NCI-H1417 (cell line): ENCODE measurements at regions not wholly inside any gene's neighbourhood (a gene's known extent, or its start where the extent isn't known, plus 50 kb on each side); places are given as distances from the start of the nearest gene placed in this dataset.
"Not testable (repeated sequence)": the region's sequence is repeated elsewhere in the genome, so short reads cannot be mapped to it uniquely, and the experiment has no call there.

Experiments
- DNase-seq, 3 experiments: peaks; one replicate each; lab custom pipeline; 2025; lab: John Stamatoyannopoulos, UW

DNA sequence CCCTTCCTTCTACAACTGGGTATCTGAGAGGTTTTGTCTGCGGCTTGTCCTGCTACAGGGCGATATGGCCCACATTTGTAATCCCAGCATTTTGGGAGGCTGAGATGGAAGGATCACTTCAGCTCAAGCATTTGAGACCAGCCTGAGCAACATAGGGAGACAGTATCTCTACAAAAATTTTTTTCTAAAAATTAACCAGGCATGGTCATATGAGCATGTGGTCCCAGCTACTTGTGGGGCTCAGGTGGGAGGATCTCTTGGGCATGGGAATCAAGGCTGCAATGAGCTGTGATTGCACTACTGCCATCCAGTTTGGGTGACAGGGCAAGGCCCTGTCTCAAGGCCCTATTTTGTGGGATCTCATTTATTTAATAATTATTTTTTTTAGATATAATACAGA is 420.6 kb upstream of the PABPC4L start:
- DNase-seq: no peak

DNA sequence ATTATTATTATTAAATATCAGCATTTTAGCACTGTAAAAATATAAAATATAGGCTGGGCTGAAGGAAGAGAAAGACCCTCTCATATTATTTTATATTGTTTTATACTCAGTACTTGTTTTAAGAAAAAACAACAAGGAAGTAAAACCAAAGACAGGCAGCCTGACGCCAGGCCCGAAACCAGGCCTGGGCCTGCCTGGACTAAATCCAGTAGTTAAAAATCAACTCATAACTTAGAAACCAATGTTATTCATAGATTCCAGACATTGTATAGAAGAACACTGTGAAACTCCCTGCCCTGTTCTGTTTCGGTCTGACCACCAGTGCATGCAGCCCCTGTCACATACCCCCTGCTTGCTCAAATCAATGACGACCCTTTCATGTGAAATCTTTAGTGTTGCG is 420.1 kb upstream of the PABPC4L start:
- DNase-seq: not testable (repeated sequence)

DNA sequence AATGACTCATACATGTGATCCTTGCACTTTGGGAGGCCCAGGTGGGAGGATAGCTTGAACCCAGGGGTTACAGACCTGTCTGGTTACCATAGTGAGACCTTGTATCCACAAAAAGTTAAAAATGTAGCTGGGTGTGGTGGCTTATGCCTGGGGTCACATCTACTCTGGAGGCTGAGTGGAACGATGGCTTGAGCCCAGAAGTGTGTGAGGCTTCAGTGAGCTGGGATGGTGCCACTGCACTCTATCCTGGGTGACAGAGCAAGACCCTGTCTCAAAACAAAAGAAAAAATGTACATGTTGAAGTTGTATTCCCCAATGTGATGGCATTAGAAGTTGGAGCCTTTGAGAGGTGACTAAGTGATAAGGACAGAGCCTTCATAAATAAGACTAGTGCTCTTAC is 409.4 kb upstream of the PABPC4L start:
- no peak for DNase-seq

DNA sequence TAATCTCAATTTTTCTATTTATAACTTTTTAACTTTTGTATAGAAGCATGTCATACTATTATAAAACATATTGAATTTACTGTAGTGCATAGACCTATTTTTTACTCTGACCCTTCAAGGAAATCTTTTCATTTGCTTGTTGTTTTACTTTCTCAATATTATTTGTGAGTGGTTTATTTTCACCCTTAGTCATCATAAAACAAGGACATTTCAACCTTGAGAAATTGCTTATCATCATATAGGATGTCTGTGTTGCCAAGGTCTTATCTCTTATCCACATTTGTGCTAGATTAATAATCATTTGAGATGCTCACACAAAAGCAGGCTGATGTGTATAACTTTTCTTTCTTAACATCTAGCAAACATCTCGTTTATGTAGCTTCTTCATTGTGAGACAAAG is 408.6 kb upstream of the PABPC4L start:
- DNase-seq: no peak

DNA sequence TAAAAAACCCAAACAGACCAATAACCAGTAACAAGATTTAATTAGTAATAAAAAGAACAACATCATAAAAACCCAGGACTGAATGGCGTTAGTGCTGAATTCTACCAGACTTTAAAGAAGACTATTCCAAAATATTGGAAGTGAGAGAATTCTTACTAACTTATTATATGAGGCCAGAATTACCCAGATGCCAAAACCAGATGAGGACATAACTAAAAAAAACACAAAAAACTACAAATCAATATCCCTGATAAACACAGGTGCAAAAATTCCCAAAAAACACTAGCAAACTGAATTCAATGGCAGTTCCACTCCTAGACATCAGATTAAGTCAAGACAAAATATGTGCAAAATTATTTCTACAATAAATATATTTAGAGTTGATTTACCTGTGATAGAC is 400.1 kb upstream of the PABPC4L start:
- DNase-seq: no peak

DNA sequence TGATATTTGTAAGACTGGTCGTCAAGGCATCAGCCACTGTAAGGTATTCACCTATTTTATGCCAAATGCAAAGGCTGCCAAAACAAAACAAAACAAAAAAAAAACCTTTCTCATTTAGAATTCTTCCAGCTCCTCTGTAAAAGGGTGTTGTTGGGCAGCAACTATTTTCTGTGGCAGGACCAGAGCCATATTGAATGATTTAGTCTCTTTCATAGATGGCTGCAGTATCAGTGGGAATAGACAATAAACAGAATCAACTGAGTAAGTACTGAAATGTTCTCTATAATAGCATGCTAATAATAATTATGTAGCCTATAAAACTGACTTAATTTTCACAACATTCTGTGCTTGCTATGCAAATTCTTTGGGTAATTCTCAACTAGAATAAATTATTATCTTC is 389.7 kb upstream of the PABPC4L start:
- no peak for DNase-seq

DNA sequence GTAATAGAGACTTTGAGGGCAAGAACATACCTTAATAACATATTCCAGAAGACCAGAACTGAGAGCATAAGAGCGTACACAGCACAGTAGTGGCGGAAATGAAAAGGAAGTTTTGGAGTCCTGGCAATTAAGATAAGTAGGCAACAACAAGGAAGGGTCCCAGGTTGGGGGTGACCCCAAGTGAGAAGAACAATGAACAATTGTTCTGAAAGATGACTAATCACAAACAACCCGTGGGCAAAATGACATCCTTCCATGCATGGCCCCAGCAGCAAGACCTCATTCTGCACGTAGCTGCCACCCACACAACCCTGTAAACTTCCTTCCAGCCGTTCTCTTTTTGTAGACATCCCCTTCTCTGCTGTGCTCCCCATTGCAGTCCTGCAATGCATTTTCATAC is 384.4 kb upstream of the PABPC4L start:
- DNase-seq: no peak

DNA sequence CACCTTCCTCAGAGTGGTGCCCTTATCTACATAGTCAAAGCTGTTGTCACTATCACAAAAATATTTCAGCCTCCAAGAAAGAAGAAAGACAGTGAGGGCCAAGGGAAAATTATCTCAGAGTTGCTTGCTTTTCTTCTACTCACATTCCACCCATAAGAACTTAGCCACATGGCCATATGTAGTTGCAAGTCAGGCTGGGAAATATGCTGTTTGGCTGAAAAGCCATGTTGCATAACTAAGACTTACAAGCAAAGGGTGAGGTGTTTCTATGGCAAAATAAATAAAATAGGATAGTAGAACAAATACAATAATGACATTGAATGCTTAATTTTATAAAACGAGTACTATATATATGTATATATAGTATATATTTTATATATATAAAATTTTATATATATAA is 365.9 kb upstream of the PABPC4L start:
- no peak for DNase-seq

DNA sequence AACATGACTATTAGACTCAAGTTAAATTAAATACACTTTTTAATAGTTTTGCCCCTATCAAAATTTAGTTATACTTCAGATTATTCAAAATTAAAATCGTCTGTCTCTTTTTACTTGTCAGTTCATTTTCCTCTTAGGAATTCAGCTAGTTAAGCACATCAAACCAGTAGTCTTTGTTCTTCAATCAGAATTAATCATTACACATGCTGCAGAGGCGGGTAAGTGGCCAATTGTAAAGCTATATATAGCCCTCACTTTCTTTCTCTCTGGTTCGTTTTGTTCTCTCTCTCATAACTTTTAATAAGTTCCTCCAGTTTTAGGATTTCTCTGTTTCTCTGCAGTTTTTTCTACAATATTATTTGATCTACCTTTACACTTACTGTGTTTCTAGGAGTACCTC is 359.1 kb upstream of the PABPC4L start:
- DNase-seq: peak in 1 of 3 experiments; percentile 38

DNA sequence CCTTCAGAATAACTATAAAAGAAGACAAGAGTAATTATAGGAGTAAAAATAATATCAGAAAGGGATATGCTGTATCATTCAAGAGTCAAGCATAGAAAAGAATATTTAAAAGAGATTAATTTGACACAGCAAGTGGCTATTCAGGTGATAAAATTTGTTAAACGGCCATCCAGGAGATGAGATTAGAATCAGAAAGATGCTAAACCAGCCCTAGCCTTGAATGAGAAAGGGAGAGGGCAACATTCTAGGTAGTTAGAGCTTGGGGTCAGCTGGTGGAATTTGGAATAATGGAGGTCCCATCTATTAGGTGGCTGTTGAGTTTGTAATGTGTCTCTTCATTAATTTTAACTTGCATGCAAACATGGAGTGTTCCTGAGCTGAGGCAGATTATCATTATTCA is 350.5 kb upstream of the PABPC4L start:
- no peak for DNase-seq

DNA sequence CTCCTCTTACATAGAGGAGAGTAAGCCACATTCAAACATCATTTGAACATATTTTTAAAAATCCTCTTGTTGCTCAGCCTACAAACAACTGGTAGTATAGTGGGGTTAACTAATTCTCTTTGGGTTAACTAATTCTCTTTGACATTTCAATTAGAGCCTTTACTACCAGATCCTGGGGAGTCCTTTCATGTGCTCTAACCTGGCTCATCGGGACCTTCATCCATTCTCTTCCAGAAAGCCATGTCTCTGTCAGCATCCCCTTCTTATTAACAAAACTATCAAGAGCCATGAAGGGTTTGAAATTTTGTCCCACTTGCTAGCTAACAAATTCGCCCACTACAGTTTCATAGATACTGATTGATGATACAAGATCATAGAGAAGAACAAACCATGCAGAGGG is 349.8 kb upstream of the PABPC4L start:
- no peak for DNase-seq

DNA sequence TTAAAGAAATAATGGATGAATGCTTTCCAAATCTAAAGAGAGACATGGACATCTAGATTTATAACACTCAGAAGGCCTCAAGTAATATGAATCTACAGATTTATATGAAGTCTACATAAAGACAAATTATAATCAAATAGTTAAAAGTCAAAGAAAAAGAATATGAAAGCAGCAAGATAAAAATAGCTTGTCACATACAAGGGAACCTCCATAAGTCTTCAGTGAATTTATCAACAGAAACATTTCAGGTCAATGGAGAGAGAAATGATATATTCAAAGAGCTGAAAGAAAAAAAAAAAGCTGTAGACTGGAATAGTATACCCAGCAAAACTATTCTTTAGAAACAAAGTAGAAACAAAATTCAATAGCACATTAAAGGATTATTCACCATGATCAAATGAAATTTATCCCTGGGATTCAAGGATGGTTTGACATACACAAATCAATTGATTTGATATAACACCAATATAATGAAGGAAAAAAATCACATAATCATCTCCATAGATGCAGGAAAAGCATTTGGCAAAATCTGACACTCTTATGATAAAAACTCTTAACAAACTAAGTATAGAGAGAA is 346.6 kb upstream of the PABPC4L start:
- DNase-seq: no peak

DNA sequence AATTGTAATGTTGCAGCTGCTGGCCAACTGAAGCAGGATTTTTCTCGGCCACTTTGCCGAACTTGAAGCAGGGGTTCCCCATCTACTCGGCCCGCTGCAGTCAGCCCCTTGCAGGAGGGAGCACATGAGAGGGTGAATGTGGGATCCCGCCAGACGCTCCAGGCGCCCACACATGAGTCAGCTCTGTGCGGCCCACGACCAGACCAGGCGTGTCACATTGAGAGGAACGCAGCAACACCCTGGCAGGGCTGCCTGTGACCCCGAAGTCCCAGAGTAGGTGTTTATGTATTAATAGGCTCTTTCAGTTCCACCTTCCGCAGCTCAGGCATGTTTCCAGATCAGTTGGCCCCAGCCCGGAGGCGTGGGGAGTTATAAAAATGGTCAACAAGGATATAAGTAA is 344.7 kb upstream of the PABPC4L start:
- DNase-seq: no peak

DNA sequence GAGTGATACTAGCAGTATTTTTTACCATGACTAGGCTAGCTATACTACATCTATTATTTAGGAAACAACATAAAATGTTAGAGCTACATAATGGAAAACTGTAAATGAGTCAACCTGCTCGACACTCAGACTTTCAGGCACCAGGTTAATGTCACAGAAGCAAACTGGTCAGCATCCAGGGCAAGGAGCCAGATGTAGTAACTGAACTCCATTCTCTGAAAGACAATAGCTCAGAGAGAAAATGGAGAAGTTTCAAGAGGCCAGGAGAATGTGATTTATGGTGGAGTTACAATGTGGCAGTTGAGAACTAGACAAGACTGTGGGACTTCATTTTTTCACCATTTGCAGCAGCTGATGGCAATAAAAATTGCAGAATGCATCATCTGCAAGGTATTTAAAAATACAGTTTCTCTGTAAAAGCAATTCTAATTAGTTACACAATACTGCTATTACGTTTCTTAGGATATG is 342.7 kb upstream of the PABPC4L start:
- peak in 2 of 3 experiments; percentile 38 to 90 for DNase-seq

DNA sequence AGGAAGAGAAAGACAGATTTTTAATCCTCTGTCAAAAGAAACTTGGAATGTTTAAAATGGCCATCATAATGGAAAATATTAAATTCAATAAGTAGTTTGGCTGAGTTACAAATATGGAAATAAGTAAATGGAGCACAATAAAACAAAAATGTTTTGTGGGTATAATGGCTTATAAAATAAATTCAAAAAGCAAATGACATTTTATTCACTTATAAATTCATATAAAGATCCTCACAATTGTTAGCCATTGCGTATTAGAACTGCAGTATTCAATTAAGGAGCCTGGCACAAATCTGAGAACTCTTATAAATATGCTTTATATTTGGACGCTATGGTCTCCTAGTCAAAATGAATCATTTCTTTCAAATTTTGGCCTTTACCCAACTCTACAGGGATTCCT is 339.0 kb upstream of the PABPC4L start:
- no peak for DNase-seq

DNA sequence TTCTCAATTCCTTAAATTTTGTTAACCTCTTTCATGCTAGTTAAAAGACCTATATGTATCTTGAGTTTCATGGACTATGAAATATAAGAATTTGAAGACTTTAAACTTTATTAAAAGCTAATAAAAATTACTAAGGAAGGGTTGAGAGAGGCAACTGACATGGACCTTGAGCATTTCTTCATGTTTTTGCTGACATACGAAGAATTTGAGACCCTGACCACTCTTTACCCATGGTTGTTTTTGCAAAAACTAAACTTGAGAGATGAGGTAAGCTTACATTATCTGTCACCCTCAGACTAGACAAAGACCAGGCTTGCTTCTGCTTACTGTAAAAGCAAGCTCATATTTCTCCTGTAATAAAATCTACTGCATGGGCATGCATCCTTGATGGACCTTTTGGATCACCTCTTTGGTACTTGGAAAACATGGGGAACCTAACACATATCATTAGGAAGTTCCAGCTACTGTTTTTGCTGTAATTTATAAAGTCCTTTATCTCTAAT is 338.2 kb upstream of the PABPC4L start:
- no peak for DNase-seq

DNA sequence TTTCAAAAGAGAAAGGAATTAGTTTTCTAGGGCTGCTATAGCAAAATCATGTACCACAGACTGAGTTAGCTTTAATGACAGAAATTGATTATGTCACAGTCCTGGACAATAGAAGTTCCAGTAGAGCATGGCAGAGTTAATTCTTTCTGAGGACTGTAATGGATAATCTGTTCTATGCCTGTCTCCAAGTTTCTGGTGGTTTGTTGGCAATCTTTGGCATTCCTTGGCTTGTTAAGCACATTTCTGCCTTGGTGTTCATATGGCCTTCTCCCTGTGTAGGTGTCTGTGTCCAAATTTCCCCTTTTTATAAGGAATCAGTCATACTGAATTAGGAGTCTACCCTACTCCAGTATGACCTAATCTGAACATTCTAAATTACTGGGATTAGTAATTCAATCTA is 336.1 kb upstream of the PABPC4L start:
- no peak for DNase-seq

DNA sequence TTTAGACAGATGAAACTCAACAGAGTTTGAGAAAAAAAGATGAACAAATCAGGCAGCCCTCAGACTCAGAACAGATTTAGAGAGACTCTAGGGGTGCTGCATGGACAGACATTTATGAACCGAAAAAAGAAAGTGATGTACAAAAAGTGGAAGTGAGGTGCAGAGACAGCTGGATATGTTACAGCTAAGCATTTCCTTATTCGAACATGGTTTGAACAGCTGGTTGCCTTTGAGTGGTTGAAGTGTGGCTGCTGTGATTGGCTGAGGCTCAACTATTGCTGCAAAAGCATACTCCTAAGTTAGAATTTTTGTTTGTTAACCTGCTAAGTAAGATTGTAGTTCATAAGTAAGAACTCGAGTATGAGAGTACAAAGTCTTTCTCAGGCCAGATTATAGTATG is 331.5 kb upstream of the PABPC4L start:
- no peak for DNase-seq

DNA sequence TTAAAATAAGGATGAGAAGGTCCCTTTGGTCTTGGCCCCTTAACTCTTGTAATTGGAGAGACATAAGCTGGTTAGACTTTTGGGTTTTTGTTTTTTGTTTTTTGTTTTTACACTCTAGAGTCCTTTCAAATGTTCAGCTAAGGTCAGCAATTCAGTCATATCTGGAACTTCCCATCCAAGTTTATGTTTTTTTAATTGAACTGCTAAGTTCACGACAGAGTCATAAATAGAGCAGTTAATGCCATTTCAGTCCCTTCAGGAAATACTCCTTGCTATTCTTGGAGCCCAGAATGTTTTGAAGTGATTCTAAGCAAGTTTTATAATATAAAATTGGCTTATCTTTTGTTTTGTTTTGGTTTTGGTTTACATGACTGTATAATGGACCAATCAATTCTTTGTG is 329.4 kb upstream of the PABPC4L start:
- no peak for DNase-seq

DNA sequence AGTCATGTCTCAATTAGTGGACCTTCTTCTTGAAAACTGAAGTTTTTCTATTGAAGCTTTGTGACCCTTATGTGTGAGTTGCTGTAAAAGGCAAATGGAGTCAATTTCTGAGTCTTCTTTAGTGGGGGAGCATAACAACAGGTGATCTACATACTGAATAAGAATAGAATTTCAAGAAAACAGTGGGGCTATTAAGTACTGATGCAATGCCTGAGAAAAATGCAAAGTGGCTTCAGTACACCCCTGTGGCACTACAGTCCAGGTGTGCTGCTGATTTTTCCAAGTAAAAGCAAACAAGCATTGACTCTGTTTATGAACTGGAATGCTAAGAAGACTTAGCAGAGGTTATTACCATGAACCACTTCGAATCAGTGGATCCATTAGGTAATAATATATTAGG is 328.0 kb upstream of the PABPC4L start:
- no peak for DNase-seq

DNA sequence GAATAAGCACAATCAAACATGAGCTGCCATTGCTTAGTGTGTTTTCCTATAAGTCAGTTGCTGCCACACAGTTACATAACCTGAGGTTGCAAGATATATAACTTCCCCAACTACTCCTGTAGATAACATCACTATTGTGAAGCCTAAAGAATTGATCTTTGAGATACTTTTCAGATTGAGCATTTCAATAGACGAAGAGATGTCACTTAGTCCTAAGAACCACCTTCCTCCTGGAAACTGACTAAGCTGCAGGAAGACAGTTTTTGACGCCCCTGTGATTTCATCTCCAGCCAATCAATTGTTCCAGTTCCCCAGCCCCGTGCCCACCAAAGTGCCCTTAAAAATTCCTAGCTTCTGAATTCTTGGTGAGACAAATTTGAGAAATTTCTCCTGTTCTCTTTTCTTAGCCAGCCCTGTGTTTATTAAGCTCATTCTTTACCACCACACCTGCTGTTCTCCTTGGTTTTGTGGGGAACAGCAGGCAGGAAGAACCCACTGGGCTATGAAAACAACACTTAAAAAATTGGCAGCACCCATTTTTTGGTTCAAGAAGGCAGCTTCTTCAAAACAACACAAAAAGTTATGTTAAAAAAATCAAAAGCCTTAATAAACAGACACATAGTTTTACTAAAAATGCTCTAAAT is 317.1 kb upstream of the PABPC4L start:
- DNase-seq: no peak

DNA sequence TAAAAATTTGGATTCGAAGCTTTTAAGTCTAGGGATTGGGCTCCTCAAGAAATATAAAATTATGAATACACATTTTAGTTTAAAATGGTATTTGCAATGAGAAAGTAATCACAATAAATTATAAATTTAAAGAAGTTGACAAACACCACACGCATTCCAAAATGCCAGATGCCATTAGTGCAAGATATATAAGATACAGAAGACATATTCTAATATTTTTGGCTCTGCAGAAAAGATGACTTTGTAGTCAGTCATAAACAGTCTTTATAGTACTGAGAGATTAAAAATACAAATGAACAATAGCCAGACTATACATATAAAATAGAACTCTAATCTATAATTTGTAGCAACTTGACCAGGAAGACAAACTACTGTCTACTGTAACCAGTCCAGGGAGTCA is 309.0 kb upstream of the PABPC4L start:
- no peak for DNase-seq

DNA sequence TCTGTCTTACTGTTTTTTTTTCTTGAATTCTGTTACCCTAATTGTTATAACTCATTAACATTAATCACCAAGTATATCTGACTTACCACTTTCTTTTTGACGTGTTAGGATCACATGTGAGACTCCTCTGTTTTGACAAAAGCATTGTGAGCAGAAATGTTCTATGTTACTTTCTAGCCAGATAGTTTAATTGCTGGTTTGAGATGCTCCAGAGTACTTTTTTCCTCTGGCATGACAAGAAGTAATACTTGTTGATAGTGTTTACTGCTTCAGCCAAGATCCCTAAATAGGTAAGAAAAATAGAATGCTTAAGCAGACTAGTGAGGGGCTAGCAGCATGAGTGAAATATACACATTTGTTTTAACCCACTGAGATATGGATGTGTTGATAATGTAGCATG is 303.9 kb upstream of the PABPC4L start:
- DNase-seq: no peak
